Tibial nerve (tissue), 4 donors: ENCODE measurements at regions not wholly inside any gene's neighbourhood (a gene's known extent, or its start where the extent isn't known, plus 50 kb on each side); places are given as distances from the start of the nearest gene placed in this dataset.

Source experiments
- EP300 ChIP-seq, 2 donors: sonication (generic); formaldehyde crosslinking; IDR thresholded peaks; one replicate each; pipeline ENCODE4 v1.6.1; 2017; ENCODE audit warnings: antibody characterized with exemption in 2 of 2, mild to moderate bottlenecking in 1 of 2
- POLR2A ChIP-seq, 2 donors: fragments of 450-650 bp; IDR thresholded peaks; one replicate each; pipeline ENCODE4 v1.6.1; 2017; ENCODE audit warnings: antibody characterized with exemption in 2 of 2, mild to moderate bottlenecking in 2 of 2, moderate library complexity in 2 of 2
- TF ChIP-seq, protein P1 (sequence below), 5 experiments: fragments of 200-600 bp in 3 of 5; fragments of 450-650 bp in 2 of 5; sonication (generic) in 3 of 5; IDR thresholded peaks; one replicate each; pipeline ENCODE4 v1.5.1; 2016 to 2019; ENCODE audit warnings: antibody characterized with exemption in 5 of 5, mild to moderate bottlenecking in 3 of 5, moderate library complexity in 2 of 5

DNA sequence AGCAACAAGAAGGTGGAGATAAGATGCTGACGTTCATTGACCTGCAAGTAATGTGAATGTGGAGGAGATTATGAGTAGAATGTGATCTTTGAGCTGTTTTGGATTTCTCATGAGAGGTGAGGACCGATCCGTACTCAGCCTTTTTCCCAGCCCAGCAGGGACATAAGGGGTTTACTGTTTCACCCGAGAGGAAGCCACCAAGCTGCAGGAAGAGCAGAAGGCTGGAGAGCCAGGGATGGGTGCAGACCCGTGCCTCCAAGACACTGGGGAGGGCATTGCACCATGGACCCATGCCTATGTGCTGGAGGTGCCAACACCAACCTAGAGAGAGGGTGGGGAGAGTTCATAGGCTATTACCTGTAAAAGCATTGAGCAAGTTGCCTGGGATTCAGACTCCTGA, 206.0 kb upstream of the DIO3 start:
- no peak for TF ChIP-seq POLR2A (IDR thresholded peaks at IDR 0.05)
- no peak for TF ChIP-seq EP300 (IDR thresholded peaks at IDR 0.05)
- TF ChIP-seq, protein P1, sequence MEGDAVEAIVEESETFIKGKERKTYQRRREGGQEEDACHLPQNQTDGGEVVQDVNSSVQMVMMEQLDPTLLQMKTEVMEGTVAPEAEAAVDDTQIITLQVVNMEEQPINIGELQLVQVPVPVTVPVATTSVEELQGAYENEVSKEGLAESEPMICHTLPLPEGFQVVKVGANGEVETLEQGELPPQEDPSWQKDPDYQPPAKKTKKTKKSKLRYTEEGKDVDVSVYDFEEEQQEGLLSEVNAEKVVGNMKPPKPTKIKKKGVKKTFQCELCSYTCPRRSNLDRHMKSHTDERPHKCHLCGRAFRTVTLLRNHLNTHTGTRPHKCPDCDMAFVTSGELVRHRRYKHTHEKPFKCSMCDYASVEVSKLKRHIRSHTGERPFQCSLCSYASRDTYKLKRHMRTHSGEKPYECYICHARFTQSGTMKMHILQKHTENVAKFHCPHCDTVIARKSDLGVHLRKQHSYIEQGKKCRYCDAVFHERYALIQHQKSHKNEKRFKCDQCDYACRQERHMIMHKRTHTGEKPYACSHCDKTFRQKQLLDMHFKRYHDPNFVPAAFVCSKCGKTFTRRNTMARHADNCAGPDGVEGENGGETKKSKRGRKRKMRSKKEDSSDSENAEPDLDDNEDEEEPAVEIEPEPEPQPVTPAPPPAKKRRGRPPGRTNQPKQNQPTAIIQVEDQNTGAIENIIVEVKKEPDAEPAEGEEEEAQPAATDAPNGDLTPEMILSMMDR (IDR thresholded peaks at IDR 0.05) = no peak
